ENCODE measurements at regions not wholly inside any gene's neighbourhood (a gene's known extent, or its start where the extent isn't known, plus 50 kb on each side); places are given as distances from the start of the nearest gene placed in this dataset.

GRCh38 chr6:140768133-140768532 lies 1364.6 kb upstream of the GJE1 start:
- TF ChIP-seq CTCF (IDR thresholded peaks at IDR 0.05; ENCODE audit: insufficient read depth, low read depth, low read length) (no peak), EZH2 (IDR thresholded peaks at IDR 0.05; ENCODE audit: insufficient read depth, low read length) (no peak)
